H1 (cell line): ENCODE measurements at regions not wholly inside any gene's neighbourhood (a gene's known extent, or its start where the extent isn't known, plus 50 kb on each side); places are given as distances from the start of the nearest gene placed in this dataset.

ENCODE experiments used
- ASH2L ChIP-seq: fragments of 200-600, 300-600 bp; sonication (generic); IDR thresholded peaks from one replicate; pipeline ENCODE4 v1.7.1; 2017; ENCODE audit warnings: low read length
- SP4 ChIP-seq: IDR thresholded peaks from 2 replicates; pipeline ENCODE4 v1.6.1; 2012; ENCODE audit warnings: low read length, inconsistent platforms

DNA sequence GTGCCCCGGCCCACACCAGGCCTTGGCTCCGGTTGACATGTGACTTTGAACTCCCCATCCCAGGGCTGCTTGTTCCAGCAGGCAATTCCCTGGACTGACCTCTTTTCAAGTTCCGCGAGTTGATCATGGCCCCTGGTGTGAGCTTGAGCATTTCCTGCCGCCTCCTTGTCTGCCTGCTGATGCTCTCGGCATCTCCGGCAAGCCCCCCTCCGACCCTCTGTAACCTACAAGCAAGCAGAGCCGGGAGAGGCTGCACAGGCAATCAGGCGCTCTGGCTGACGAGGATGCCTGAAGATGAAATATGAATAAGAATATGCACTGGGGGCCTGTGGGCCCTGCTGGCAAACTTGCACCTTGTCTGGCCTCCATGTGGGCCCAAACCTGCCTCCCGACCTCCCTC is 304.9 kb upstream of the MKI67 start (continued):
- TF ChIP-seq ASH2L, result no peak
- no peak for TF ChIP-seq SP4
